Astrocyte (in vitro differentiated cells and primary cell): ENCODE measurements at regions not wholly inside any gene's neighbourhood (a gene's known extent, or its start where the extent isn't known, plus 50 kb on each side); places are given as distances from the start of the nearest gene placed in this dataset.

Experiments used
- EZH2 ChIP-seq: IDR thresholded peaks from 2 replicates; pipeline ENCODE4 v1.6.1; 2012; ENCODE audit warnings: mild to moderate bottlenecking, low read length, inconsistent platforms; ENCODE audit not compliant: insufficient read depth
- TF ChIP-seq, protein P1 (sequence below): IDR thresholded peaks from 2 replicates; pipeline ENCODE4 v1.5.1; 2011; ENCODE audit warnings: low read depth, mild to moderate bottlenecking, inconsistent platforms, low read length, moderate library complexity; ENCODE audit not compliant: insufficient read depth

DNA sequence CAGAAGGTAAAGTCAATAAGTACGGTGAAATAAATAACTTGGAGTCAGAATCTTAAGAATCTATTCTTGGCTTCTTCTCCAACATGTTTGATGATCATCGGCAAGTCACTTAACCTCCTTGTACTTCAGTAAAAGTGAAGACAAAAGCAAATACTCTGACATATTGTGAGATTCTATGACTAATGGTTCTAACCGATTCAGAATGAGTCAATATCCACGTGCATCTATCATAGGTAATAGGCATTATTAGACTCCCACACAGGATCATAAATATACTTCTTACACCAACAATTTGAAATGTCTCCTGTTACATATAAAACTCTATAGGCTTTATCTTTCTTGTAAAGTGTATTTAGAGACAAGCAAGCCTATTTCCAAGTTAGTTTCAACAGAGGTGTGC is 144.4 kb upstream of the ATXN7L3B start:
- TF ChIP-seq, protein P1, sequence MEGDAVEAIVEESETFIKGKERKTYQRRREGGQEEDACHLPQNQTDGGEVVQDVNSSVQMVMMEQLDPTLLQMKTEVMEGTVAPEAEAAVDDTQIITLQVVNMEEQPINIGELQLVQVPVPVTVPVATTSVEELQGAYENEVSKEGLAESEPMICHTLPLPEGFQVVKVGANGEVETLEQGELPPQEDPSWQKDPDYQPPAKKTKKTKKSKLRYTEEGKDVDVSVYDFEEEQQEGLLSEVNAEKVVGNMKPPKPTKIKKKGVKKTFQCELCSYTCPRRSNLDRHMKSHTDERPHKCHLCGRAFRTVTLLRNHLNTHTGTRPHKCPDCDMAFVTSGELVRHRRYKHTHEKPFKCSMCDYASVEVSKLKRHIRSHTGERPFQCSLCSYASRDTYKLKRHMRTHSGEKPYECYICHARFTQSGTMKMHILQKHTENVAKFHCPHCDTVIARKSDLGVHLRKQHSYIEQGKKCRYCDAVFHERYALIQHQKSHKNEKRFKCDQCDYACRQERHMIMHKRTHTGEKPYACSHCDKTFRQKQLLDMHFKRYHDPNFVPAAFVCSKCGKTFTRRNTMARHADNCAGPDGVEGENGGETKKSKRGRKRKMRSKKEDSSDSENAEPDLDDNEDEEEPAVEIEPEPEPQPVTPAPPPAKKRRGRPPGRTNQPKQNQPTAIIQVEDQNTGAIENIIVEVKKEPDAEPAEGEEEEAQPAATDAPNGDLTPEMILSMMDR = no peak
- TF ChIP-seq EZH2 = no peak
